HepG2 (cell line): ENCODE measurements at regions not wholly inside any gene's neighbourhood (a gene's known extent, or its start where the extent isn't known, plus 50 kb on each side); places are given as distances from the start of the nearest gene placed in this dataset.

ENCODE experiments used
- ATAC-seq: fragments of 200-7000 bp; cut with Tn5 transposase; 3 replicates; pipeline ENCODE4 v1.9.1; 2020; ENCODE audit warnings: mild to moderate bottlenecking, moderate library complexity
- BruUV-seq: library from RNA; stranded (reverse); fragments of 400-500 nt; replicated peaks from 2 replicates; lab custom pipeline; 2021; lab: Mats Ljungman, UMichigan
- CTCF ChIA-PET: fragments of 300-600 bp; formaldehyde crosslinking; extraction: SDS; loops from one replicate; lab custom pipeline; 2021; ENCODE audit warnings: low total read pairs, inconsistent platforms, low intra/inter-chr PET ratio; lab: Yijun Ruan, JAX
- POLR2A ChIA-PET: fragments of 350-600 bp; sonication (Branson Sonifier 250); formaldehyde crosslinking; loops from one replicate; lab custom pipeline; 2020; ENCODE audit warnings: antibody characterized with exemption, inconsistent platforms; lab: Yijun Ruan, JAX
- DNase-seq: peaks from one replicate; pipeline ENCODE4 v3.0.0-alpha.2; 2015; ENCODE audit warnings: low spot score
- FAIRE-seq: peaks from 3 replicates; lab custom pipeline; 2011; peaks lifted over from hg19 to GRCh38; lab: Jason Lieb, UNC
- H2AFZ ChIP-seq: one replicate; pipeline ENCODE4 v1.6.1; 2011; ENCODE audit warnings: low read length, inconsistent platforms
- H3K27ac ChIP-seq: fragments of 300-600 bp; 3 replicates; pipeline ENCODE4 v1.8.0; 2011; ENCODE audit warnings: mixed run types, mild to moderate bottlenecking, mixed read lengths, low read length, inconsistent platforms; ENCODE audit not compliant: insufficient read depth; ENCODE audit errors: extremely low read length
- H3K27me3 ChIP-seq, 2 experiments: fragments of 200-600 bp in 1 of 2; 2 replicates in 1 of 2; 3 replicates in 1 of 2; pipeline versions ENCODE4 v1.6.0 to v1.8.0; 2011; ENCODE audit warnings: low read length in 2 of 2, mild to moderate bottlenecking in 2 of 2, moderate library complexity in 2 of 2, inconsistent platforms in 1 of 2; ENCODE audit not compliant: insufficient read depth in 2 of 2, control insufficient read depth in 1 of 2
- H3K36me3 ChIP-seq, 2 experiments: fragments of 200-600 bp in 1 of 2; replicated peaks in 1 of 2; 2 replicates in 1 of 2; 3 replicates in 1 of 2; pipeline versions ENCODE4 v1.5.1 to v1.8.0; 2011; ENCODE audit warnings: low read length in 2 of 2, inconsistent platforms in 1 of 2; ENCODE audit not compliant: insufficient read depth in 2 of 2, control insufficient read depth in 1 of 2
- H3K4me1 ChIP-seq: 2 replicates; pipeline ENCODE4 v1.5.1; 2012; ENCODE audit warnings: low read length, inconsistent platforms; ENCODE audit not compliant: insufficient read depth
- H3K4me2 ChIP-seq: 2 replicates; pipeline ENCODE4 v1.6.0; 2011; ENCODE audit warnings: low read depth, low read length, inconsistent platforms
- H3K4me3 ChIP-seq, 3 experiments: fragments of 200-600 bp in 1 of 3; sonication (generic), shearing (Covaris generic) in 1 of 3; replicated peaks in 1 of 3; 2 replicates each; pipeline ENCODE4 v1.5.1; 2011 to 2016; ENCODE audit warnings: low read length in 3 of 3, inconsistent platforms in 2 of 3, low read depth in 2 of 3, mild to moderate bottlenecking in 2 of 3, control low read depth in 1 of 3, mixed read lengths in 1 of 3; ENCODE audit not compliant: insufficient read depth in 1 of 3
- H3K79me2 ChIP-seq: one replicate; pipeline ENCODE4 v1.6.1; 2011; ENCODE audit warnings: low read length, inconsistent platforms; ENCODE audit not compliant: insufficient read depth
- H3K9ac ChIP-seq: 2 replicates; pipeline ENCODE4 v1.6.0; 2011; ENCODE audit warnings: mild to moderate bottlenecking, low read depth, low read length, inconsistent platforms; ENCODE audit not compliant: insufficient read depth
- H3K9me3 ChIP-seq: 2 replicates; pipeline ENCODE4 v1.5.1; 2012; ENCODE audit warnings: mild to moderate bottlenecking, low read length
- H4K20me1 ChIP-seq: 2 replicates; pipeline ENCODE4 v1.6.0; 2011; ENCODE audit warnings: inconsistent platforms, mild to moderate bottlenecking, low read length, moderate library complexity; ENCODE audit not compliant: insufficient read depth
- CENPX ChIP-seq: sonication (generic); formaldehyde crosslinking; IDR thresholded peaks from 2 replicates; pipeline ENCODE4 v1.9.0; 2021; ENCODE audit warnings: mild to moderate bottlenecking, missing genetic modification reagents, moderate library complexity
- HMG20A ChIP-seq: IDR thresholded peaks from 2 replicates; pipeline ENCODE4 v1.6.1; 2016; ENCODE audit warnings: borderline replicate concordance
- NFE2L2 ChIP-seq: fragments of 150-350 bp; IDR thresholded peaks from 2 replicates; pipeline ENCODE4 v1.6.1; 2014; ENCODE audit warnings: low read length
- PPARG ChIP-seq: conservative IDR thresholded peaks from 2 replicates; pipeline ENCODE4 v1.6.1; 2016; ENCODE audit warnings: missing biosample characterization, missing genetic modification reagents
- REL ChIP-seq: sonication (generic); formaldehyde crosslinking; conservative IDR thresholded peaks from 2 replicates; pipeline ENCODE4 v1.8.0; 2022; ENCODE audit warnings: mild to moderate bottlenecking, missing genetic modification reagents, moderate library complexity
- SALL2 ChIP-seq: sonication (generic); formaldehyde crosslinking; IDR thresholded peaks from 2 replicates; pipeline ENCODE4 v1.8.1; 2023; ENCODE audit warnings: mild to moderate bottlenecking, missing genetic modification reagents, inconsistent platforms
- SMC3 ChIP-seq: IDR thresholded peaks from 2 replicates; pipeline ENCODE4 v1.6.1; 2011; ENCODE audit warnings: low read length, improper control_type of control experiment
- SOX13 ChIP-seq, 3 experiments: fragments of 450-650 bp in 1 of 3; sonication (generic) in 1 of 3; formaldehyde crosslinking in 1 of 3; IDR thresholded peaks in 2 of 3; conservative IDR thresholded peaks in 1 of 3; 2 replicates each; pipeline versions ENCODE4 v1.5.0 to v1.6.1; 2016 to 2020; ENCODE audit warnings: antibody characterized with exemption in 1 of 3, mild to moderate bottlenecking in 1 of 3, missing compliant biosample characterization in 1 of 3, missing genetic modification reagents in 1 of 3, moderate library complexity in 1 of 3
- SSRP1 ChIP-seq: IDR thresholded peaks from 2 replicates; pipeline ENCODE4 v1.6.1; 2016; ENCODE audit warnings: control low read depth
- UBTF ChIP-seq: sonication (generic); formaldehyde crosslinking; IDR thresholded peaks from 2 replicates; pipeline ENCODE4 v1.4.0; 2020; ENCODE audit warnings: mild to moderate bottlenecking, missing genetic modification reagents
- ZNF275 ChIP-seq: sonication (generic); formaldehyde crosslinking; IDR thresholded peaks from 2 replicates; pipeline ENCODE4 v1.8.0; 2022; ENCODE audit warnings: missing genetic modification reagents, mild to moderate bottlenecking, inconsistent platforms, borderline replicate concordance
- ZNF724P ChIP-seq: sonication (generic); formaldehyde crosslinking; IDR thresholded peaks from 2 replicates; pipeline ENCODE4 v1.8.0; 2022; ENCODE audit warnings: missing genetic modification reagents, borderline replicate concordance
- ZSCAN12 ChIP-seq: sonication (generic); formaldehyde crosslinking; IDR thresholded peaks from 2 replicates; pipeline ENCODE4 v1.9.0; 2021; ENCODE audit warnings: mild to moderate bottlenecking, missing genetic modification reagents
- WGBS: methylation state at CpG from one replicate; pipeline ENCODE4 v1.1.6; 2017; ENCODE audit warnings: low lambda C conversion rate; 5-methylcytosine and 5-hydroxymethylcytosine counted together
- in situ Hi-C: cut with HindIII; loops from 2 replicates; pipeline ENCODE4 v1.10.0; 2017; ENCODE audit warnings: low pct_unique_long_range_greater_than_20kb; ENCODE audit not compliant: extremely low pct_ligation_motif_present
- intact Hi-C: fragments of 100-400 bp; cut with micrococcal nuclease; formaldehyde crosslinking; loops from one replicate; pipeline ENCODE4 v1.10.0; 2022; ENCODE audit not compliant: unreplicated experiment
- TF ChIP-seq, protein P1 (sequence below): sonication (generic); formaldehyde crosslinking; IDR thresholded peaks from 2 replicates; pipeline ENCODE4 v1.5.1; 2020; ENCODE audit warnings: missing genetic modification reagents, mild to moderate bottlenecking, borderline replicate concordance
- TF ChIP-seq, protein P2 (sequence below): sonication (generic); formaldehyde crosslinking; IDR thresholded peaks from 2 replicates; pipeline ENCODE4 v1.4.0; 2020; ENCODE audit warnings: mild to moderate bottlenecking, missing genetic modification reagents

GRCh38 chr13:34731486-34731885, 210.6 kb upstream of the NBEA start:
- H3K27ac ChIP-seq = no peak overlapping the region
- in situ Hi-C loops = no loop called here
- no peak overlapping the region for H2AFZ ChIP-seq
- no peak overlapping the region for H3K4me3 ChIP-seq
- no peaks in the 10 kb centered on the region for H4K20me1 ChIP-seq
- no TSS peak for BruUV-seq
- no peak for ATAC-seq
- no peaks in the 10 kb centered on the region for H3K4me1 ChIP-seq
- no peaks in the 10 kb centered on the region for H3K27me3 ChIP-seq
- H3K9me3 ChIP-seq = no peaks in the 10 kb centered on the region
- H3K9ac ChIP-seq = no peak overlapping the region
- intact Hi-C loops = no loop called here
- no peak for FAIRE-seq
- ChIA-PET POLR2A (no interaction called here), CTCF (no interaction called here)
- 9% methylated on average over 4 of the region's 4 CpGs for WGBS
- no peaks in the 10 kb centered on the region for H3K36me3 ChIP-seq
- DNase-seq = no peak
- no peaks in the 10 kb centered on the region for H3K79me2 ChIP-seq
- H3K4me2 ChIP-seq = no peak overlapping the region
- TF ChIP-seq ZNF275 (CRISPR knock-in tag) (no peak), UBTF (no peak), SSRP1 (CRISPR knock-in tag) (no peak), SOX13 (IDR thresholded peaks at IDR 0.05) (no peak), SOX13 (CRISPR knock-in tag; conservative IDR thresholded peaks at IDR 0.05 in 1 of 2, IDR thresholded peaks at IDR 0.05 in 1 of 2) (no peak), NFE2L2 (no peak), ZSCAN12 (CRISPR knock-in tag) (no peak), ZNF724P (no peak), SALL2 (CRISPR knock-in tag) (no peak), REL (CRISPR knock-in tag) (no peak), PPARG (no peak), HMG20A (no peak), CENPX (CRISPR knock-in tag) (no peak), SMC3 (no peak)
- TF ChIP-seq, protein P1, sequence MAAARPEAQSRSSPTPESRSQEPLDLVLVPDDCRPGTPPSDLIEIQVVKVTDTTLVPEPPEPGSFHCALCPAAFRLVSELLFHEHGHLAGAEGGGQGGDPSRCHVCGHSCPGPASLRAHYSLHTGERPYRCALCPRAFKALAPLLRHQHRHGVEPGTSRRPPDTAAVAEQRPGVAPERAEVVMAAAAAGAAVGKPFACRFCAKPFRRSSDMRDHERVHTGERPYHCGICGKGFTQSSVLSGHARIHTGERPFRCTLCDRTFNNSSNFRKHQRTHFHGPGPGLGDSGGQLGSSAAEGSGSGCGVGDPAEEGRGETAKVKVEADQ (CRISPR knock-in tag) = no peak
- TF ChIP-seq, protein P2, sequence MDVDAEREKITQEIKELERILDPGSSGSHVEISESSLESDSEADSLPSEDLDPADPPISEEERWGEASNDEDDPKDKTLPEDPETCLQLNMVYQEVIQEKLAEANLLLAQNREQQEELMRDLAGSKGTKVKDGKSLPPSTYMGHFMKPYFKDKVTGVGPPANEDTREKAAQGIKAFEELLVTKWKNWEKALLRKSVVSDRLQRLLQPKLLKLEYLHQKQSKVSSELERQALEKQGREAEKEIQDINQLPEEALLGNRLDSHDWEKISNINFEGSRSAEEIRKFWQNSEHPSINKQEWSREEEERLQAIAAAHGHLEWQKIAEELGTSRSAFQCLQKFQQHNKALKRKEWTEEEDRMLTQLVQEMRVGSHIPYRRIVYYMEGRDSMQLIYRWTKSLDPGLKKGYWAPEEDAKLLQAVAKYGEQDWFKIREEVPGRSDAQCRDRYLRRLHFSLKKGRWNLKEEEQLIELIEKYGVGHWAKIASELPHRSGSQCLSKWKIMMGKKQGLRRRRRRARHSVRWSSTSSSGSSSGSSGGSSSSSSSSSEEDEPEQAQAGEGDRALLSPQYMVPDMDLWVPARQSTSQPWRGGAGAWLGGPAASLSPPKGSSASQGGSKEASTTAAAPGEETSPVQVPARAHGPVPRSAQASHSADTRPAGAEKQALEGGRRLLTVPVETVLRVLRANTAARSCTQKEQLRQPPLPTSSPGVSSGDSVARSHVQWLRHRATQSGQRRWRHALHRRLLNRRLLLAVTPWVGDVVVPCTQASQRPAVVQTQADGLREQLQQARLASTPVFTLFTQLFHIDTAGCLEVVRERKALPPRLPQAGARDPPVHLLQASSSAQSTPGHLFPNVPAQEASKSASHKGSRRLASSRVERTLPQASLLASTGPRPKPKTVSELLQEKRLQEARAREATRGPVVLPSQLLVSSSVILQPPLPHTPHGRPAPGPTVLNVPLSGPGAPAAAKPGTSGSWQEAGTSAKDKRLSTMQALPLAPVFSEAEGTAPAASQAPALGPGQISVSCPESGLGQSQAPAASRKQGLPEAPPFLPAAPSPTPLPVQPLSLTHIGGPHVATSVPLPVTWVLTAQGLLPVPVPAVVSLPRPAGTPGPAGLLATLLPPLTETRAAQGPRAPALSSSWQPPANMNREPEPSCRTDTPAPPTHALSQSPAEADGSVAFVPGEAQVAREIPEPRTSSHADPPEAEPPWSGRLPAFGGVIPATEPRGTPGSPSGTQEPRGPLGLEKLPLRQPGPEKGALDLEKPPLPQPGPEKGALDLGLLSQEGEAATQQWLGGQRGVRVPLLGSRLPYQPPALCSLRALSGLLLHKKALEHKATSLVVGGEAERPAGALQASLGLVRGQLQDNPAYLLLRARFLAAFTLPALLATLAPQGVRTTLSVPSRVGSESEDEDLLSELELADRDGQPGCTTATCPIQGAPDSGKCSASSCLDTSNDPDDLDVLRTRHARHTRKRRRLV (CRISPR knock-in tag) = no peak
